ENCODE measurements at regions not wholly inside any gene's neighbourhood (a gene's known extent, or its start where the extent isn't known, plus 50 kb on each side); places are given as distances from the start of the nearest gene placed in this dataset.

DNA sequence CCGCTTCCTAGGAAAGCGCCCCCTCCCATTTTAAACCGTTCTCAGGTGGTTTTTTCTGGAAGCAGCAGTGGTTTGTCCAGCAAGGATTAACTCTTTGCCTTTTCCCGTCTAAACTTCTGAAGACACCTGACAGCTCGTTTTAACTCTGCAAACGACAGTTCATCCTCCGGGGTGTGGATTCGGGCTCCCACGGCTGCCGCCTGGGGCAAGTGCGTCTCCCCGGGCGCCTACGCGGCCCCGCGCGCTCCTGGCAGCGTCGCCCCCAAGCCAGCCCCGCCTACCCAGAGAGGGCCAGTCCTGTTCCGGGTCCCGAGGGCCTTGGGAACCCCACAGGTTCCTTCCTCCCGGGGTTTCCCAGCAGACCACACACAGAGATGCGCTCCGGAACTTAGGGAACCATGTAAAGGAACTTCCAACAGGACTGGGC is 54.4 kb downstream of the PRR18 start:
- TF ChIP-seq CTCF (conservative IDR thresholded peaks at IDR 0.05; ENCODE audit: low read length) (no peak), EZH2phosphoT487 (IDR thresholded peaks at IDR 0.05; ENCODE audit: borderline replicate concordance) (no peak)
